OCI-LY3 (cell line): ENCODE measurements at regions not wholly inside any gene's neighbourhood (a gene's known extent, or its start where the extent isn't known, plus 50 kb on each side); places are given as distances from the start of the nearest gene placed in this dataset.

Source experiments
- H2AFZ ChIP-seq: fragments of 200-600, 300-600 bp; shearing (Covaris generic); 2 replicates; pipeline ENCODE4 v1.6.0; 2014; ENCODE audit warnings: antibody characterized with exemption, low read depth, low read length
- H3K27ac ChIP-seq: fragments of 200-600, 300-600 bp; sonication (generic); 2 replicates; pipeline ENCODE4 v1.5.1; 2014; ENCODE audit warnings: mild to moderate bottlenecking, low read length, moderate library complexity, mixed read lengths
- H3K27me3 ChIP-seq: fragments of 200-600, 300-600 bp; sonication (generic); 2 replicates; pipeline ENCODE4 v1.6.1; 2014; ENCODE audit warnings: low read depth, low read length, mixed read lengths
- H3K36me3 ChIP-seq: fragments of 200-600, 300-600 bp; sonication (generic); replicated peaks from 2 replicates; pipeline ENCODE3; 2014; ENCODE audit warnings: low read depth, low read length, mixed read lengths
- H3K4me1 ChIP-seq: fragments of 300-600, 200-600 bp; sonication (generic); 2 replicates; pipeline ENCODE4 v1.6.1; 2014; ENCODE audit warnings: low read length, mixed read lengths
- H3K4me2 ChIP-seq: fragments of 200-600, 300-600 bp; sonication (generic); 2 replicates; pipeline ENCODE4 v1.6.1; 2014; ENCODE audit warnings: low read length, mixed read lengths
- H3K4me3 ChIP-seq: fragments of 300-600, 200-600 bp; sonication (generic); 2 replicates; pipeline ENCODE4 v1.5.1; 2014; ENCODE audit warnings: antibody characterized with exemption, mild to moderate bottlenecking, low read length, moderate library complexity
- H3K79me2 ChIP-seq: fragments of 300-600, 200-600 bp; shearing (Covaris generic); 2 replicates; pipeline ENCODE4 v1.6.1; 2014; ENCODE audit warnings: mild to moderate bottlenecking, low read length, mixed read lengths
- H3K9ac ChIP-seq: fragments of 300-600, 200-600 bp; shearing (Covaris generic); 2 replicates; pipeline ENCODE4 v1.6.0; 2014; ENCODE audit warnings: mild to moderate bottlenecking, low read length, moderate library complexity
- H3K9me3 ChIP-seq: fragments of 200-600, 300-600 bp; shearing (Covaris generic); 2 replicates; pipeline ENCODE4 v1.6.1; 2014; ENCODE audit warnings: low read length, mixed read lengths; ENCODE audit not compliant: insufficient read depth
- H4K20me1 ChIP-seq: fragments of 200-600, 300-600 bp; sonication (generic); 2 replicates; pipeline ENCODE4 v1.6.1; 2016; ENCODE audit warnings: low read length, mixed read lengths; ENCODE audit not compliant: insufficient read depth
- EZH2phosphoT487 ChIP-seq: fragments of 200-600 bp; shearing (Covaris generic); IDR thresholded peaks from 2 replicates; pipeline ENCODE4 v1.6.1; 2018; ENCODE audit warnings: antibody characterized with exemption, mixed run types, low read depth
- TF ChIP-seq, protein P1 (sequence below): fragments of 200-600, 300-600 bp; sonication (generic); IDR thresholded peaks from 2 replicates; pipeline ENCODE4 v1.5.1; 2014; ENCODE audit warnings: antibody characterized with exemption, low read length, low read depth

GRCh38 chr1:4939266-4939665 lies 284.9 kb downstream of the AJAP1 start:
- Histone ChIP-seq H3K9me3 (peaks cover 5% of the 10 kb centered on the region), H3K27me3 (no peaks in the 10 kb centered on the region), H3K4me2 (no peak overlapping the region), H3K27ac (no peak overlapping the region), H3K4me1 (no peaks in the 10 kb centered on the region), H3K4me3 (no peak overlapping the region), H3K79me2 (no peaks in the 10 kb centered on the region), H3K36me3 (no peaks in the 10 kb centered on the region), H3K9ac (no peak overlapping the region), H4K20me1 (no peaks in the 10 kb centered on the region), H2AFZ (no peak overlapping the region)
- TF ChIP-seq EZH2phosphoT487: no peak
- TF ChIP-seq, protein P1, sequence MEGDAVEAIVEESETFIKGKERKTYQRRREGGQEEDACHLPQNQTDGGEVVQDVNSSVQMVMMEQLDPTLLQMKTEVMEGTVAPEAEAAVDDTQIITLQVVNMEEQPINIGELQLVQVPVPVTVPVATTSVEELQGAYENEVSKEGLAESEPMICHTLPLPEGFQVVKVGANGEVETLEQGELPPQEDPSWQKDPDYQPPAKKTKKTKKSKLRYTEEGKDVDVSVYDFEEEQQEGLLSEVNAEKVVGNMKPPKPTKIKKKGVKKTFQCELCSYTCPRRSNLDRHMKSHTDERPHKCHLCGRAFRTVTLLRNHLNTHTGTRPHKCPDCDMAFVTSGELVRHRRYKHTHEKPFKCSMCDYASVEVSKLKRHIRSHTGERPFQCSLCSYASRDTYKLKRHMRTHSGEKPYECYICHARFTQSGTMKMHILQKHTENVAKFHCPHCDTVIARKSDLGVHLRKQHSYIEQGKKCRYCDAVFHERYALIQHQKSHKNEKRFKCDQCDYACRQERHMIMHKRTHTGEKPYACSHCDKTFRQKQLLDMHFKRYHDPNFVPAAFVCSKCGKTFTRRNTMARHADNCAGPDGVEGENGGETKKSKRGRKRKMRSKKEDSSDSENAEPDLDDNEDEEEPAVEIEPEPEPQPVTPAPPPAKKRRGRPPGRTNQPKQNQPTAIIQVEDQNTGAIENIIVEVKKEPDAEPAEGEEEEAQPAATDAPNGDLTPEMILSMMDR: no peak

- Histone ChIP-seq H2AFZ (no peak overlapping the region), H3K9ac (no peak overlapping the region), H3K27ac (no peak overlapping the region)
These were observed 283.6 kb downstream of the AJAP1 start for GRCh38 chr1:4937876-4938534.

GRCh38 chr1:4935807-4936206 lies 281.4 kb downstream of the AJAP1 start:
- H3K4me1 ChIP-seq: no peaks in the 10 kb centered on the region
- H3K9ac ChIP-seq: no peak overlapping the region
- H4K20me1 ChIP-seq: no peaks in the 10 kb centered on the region
- H3K9me3 ChIP-seq: peaks cover 5% of the 10 kb centered on the region
- H3K36me3 ChIP-seq: no peaks in the 10 kb centered on the region
- H2AFZ ChIP-seq: no peak overlapping the region
- no peaks in the 10 kb centered on the region for H3K79me2 ChIP-seq
- TF ChIP-seq EZH2phosphoT487: no peak
- TF ChIP-seq, protein P1: no peak
- no peak overlapping the region for H3K27ac ChIP-seq
- H3K4me2 ChIP-seq: no peak overlapping the region
- no peak overlapping the region for H3K4me3 ChIP-seq
- 0 out of 2 replicates have a peak, but pooled peaks cover 3% of the 10 kb centered on the region for H3K27me3 ChIP-seq

More at GRCh38 chr1:4937876-4938534, 283.6 kb downstream of the AJAP1 start:
- H3K4me3 ChIP-seq: no peak overlapping the region
- no peaks in the 10 kb centered on the region for H3K79me2 ChIP-seq
- H3K9me3 ChIP-seq: peaks cover 5% of the 10 kb centered on the region
- H3K4me1 ChIP-seq: no peaks in the 10 kb centered on the region
- no peak overlapping the region for H3K4me2 ChIP-seq
- no peaks in the 10 kb centered on the region for H3K36me3 ChIP-seq
- TF ChIP-seq, protein P1: no peak
- no peak for TF ChIP-seq EZH2phosphoT487
- no peaks in the 10 kb centered on the region for H4K20me1 ChIP-seq
- 0 out of 2 replicates have a peak, but pooled peaks cover 3% of the 10 kb centered on the region for H3K27me3 ChIP-seq

DNA sequence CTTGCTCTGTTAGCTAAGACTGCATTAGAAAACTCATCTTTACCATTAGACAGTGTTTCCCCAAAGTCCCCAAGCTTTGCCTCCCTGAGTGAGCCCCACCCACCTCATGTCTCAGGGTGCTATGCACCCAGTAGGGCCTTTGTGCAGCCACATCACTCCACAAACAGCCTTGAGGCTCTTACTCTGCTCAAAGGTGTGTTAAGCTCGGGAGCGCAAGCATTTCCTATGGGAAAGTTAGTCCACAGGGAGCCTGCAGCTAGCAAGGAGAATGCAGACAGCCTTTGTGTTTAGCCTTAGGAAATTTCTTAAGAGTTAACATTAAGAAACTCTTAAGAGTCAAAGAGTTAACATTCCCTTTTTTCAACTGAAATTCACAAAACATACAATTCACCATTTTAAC lies 278.8 kb downstream of the AJAP1 start:
- no peak overlapping the region for H2AFZ ChIP-seq

More for the DNA sequence above, 278.8 kb downstream of the AJAP1 start:
- no peak overlapping the region for H3K4me2 ChIP-seq
- no peaks in the 10 kb centered on the region for H3K79me2 ChIP-seq
- H3K36me3 ChIP-seq: no peaks in the 10 kb centered on the region
- no peaks in the 10 kb centered on the region for H3K4me1 ChIP-seq
- H3K9ac ChIP-seq: no peak overlapping the region
- TF ChIP-seq EZH2phosphoT487: no peak
- TF ChIP-seq, protein P1: no peak
- H3K4me3 ChIP-seq: no peak overlapping the region
- H3K27me3 ChIP-seq: 0 out of 2 replicates have a peak, but pooled peaks cover 3% of the 10 kb centered on the region
- no peaks in the 10 kb centered on the region for H4K20me1 ChIP-seq
- H3K9me3 ChIP-seq: no peaks in the 10 kb centered on the region
- H3K27ac ChIP-seq: no peak overlapping the region
